SIG-M5 treated with dmso at 0.1 percent for 504 hours (cell line): ENCODE measurements at regions not wholly inside any gene's neighbourhood (a gene's known extent, or its start where the extent isn't known, plus 50 kb on each side); places are given as distances from the start of the nearest gene placed in this dataset.
A peak's percentile ranks its signal among the peaks of the same experiment; 100 is the strongest.

Experiments used
- DNase-seq: peaks from one replicate; lab custom pipeline; 2025; ENCODE audit not compliant: unreplicated experiment; lab: John Stamatoyannopoulos, UW

- DNase-seq: no peak
Observed at GRCh38 chr3:72109327-72110259, 324.6 kb upstream of the PROK2 start.

DNA sequence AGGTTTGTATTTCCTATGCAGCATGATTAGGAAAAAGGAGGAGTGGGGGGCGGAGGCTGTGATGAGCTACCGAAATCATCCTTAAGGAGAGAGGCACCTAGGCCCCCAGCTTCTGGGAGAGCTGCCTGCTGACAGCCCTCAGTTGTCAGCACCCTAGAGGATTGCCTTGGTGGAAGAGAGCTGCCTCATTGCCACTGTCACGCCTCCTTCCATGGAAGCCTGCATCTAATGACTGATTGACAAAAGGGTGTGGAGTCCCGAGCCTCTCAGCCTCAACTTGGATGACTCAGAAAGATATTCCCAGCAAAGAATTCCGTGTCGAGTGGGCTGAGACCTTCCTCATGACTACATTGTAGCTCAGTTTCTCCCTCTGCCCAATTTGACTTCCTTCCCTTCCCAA, 320.4 kb upstream of the PROK2 start:
- no peak for DNase-seq

DNA sequence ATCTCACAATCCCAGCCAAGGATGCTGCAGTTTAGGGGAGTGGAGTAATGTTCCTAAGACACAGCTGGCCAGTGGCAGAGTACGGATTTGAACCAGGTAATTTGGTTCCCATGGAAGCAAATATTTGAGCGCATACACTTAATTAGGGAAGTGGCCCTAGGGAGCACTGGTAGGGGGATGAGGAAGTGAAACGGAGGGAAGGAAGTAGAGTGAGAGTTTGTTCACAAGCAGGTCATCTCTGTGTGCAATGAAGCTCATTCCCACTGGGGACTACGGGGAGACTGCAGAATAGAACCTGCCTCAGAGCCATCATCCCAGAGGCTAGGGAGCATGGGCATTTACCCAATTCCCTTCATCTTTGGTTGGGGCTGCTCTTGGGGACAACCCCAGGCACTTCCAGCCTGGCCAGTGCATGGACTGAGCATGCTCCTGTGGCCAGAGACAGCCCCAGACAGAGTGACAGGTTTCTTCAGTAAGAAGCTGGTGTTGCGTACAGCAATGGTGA, 317.2 kb upstream of the PROK2 start:
- peak; percentile 96 for DNase-seq

- no peak for DNase-seq
Observed at GRCh38 chr3:72101494-72101893, 316.5 kb upstream of the PROK2 start.

- DNase-seq: peak; percentile 91
Observed at GRCh38 chr3:72100601-72101187, 315.7 kb upstream of the PROK2 start.

- peak; percentile 46 for DNase-seq
Observed at GRCh38 chr3:72100080-72100511, 315.1 kb upstream of the PROK2 start.

DNA sequence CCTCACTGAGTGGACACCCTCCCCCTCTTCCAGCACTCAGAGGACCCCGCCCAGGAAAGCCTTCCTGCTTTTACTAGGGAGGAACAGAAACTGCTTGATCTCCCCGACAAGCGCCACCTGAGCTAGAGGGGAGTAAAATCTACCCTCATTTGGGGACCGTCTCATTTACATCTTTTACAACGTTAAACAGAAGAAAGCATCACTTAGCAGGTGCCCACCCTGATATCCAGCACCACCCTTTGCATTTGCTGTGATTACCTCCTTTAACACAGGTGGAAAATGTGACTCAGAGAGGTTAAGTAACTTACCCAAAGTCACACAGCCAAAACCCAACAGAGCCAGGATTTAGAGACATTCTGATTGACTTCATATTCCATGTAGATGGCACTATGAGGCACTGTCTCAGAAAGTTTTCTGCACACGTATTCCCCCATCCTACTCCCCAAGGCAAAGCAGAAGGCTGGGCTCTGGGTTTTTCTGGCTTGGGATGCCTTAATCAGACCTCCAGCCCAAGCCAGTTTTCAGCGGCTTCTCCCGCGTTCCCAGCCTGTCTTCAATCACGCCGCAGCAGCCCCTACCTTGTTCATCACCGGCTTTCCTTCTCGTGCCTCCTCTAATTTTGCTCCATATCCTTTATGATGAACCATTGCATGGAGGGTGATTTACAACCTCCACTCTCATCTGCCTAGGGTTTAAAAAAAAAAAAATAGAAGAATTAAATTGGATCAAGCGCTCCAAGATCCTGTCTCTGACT, 314.6 kb upstream of the PROK2 start:
- DNase-seq: no peak

GRCh38 chr3:72097053-72097452, 312.1 kb upstream of the PROK2 start:
- DNase-seq: no peak

GRCh38 chr3:72095521-72095920, 310.6 kb upstream of the PROK2 start:
- DNase-seq: no peak

GRCh38 chr3:72093992-72094334, 309.0 kb upstream of the PROK2 start:
- DNase-seq: no peak

- no peak for DNase-seq
Observed at GRCh38 chr3:72093270-72093991, 308.5 kb upstream of the PROK2 start.

DNA sequence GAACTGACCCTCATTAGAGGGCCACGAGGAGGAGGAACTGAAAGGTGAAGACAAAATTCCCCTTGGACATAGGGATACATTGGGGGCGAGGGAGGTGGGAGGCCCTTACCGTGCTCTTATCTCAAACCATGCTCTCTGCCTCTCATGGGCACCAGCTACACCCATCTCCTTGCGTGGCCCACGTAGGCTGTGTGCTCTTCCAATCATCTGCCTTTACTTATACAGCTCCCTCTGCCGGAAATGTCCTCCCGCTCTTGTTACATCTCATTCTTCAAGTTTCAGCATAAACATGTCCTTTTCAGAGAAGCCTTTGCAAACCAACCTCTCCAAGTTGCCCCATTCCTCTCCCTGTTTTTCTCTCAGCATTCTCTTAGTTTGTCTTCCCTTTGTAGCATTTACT, 307.8 kb upstream of the PROK2 start:
- DNase-seq: no peak

DNA sequence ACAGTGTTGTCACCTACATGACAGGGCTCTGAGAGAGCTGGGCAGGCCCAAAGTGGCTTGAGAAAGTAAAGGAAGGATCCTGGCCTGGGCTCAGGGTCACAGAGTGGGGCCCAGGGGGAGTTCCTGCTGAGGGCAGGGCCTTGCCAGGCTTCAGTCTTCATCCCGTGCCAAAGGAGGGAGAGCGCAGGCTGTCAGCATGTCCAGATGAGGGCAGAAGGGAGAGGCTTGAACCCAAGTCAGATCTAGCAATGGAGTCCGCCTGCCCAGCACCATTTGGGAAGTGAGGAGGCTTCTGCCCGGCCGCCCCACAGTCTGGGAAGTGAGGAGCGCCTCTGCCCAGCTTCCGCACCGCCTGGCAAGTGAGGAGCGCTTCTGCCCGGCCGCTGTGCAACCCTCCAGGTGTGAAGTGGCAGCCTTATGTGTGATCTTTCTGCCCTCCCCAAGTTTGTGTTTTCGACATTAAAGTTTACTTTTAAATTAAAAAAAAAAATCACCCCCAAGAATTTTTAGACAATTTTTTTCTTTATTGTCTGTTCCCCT, 303.6 kb upstream of the PROK2 start:
- DNase-seq: no peak

DNA sequence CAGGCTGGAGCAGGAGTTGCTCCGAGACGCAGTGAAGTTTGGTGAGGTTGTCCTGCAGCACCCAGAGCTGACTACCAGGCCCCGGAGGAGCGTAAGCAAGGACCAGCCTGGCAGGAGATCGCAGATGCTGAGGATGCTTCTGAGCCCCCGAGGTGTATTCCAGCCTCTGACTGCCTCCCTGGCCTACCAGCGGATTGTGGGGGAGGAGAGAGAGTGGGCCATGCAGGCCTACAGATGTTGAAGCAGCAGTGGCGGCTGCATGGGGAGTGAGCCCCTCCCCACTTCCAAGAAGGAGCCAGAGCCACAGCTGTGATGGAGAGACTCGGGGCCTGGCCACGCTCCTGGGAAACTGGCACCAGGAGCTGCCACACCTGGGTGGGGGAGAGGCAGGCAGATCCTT, 302.5 kb upstream of the PROK2 start:
- no peak for DNase-seq

DNA sequence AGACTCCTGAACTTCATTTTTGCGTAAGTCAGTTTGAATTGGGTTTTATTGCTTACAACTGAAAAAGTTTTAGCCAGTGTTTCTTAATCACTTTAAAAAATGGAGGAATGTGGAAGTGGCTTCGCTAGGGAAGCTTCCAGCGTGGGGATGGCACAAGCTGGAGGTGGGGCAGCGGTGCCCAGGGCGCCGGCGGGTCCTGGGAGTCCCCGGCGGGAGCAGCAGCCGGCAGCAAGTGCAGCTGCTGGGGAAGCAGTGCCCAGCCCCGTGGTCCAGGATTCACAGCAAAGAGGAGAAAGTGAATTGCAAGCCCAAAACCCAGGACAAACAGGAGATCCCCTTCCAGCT, 301.8 kb upstream of the PROK2 start:
- DNase-seq: no peak

DNA sequence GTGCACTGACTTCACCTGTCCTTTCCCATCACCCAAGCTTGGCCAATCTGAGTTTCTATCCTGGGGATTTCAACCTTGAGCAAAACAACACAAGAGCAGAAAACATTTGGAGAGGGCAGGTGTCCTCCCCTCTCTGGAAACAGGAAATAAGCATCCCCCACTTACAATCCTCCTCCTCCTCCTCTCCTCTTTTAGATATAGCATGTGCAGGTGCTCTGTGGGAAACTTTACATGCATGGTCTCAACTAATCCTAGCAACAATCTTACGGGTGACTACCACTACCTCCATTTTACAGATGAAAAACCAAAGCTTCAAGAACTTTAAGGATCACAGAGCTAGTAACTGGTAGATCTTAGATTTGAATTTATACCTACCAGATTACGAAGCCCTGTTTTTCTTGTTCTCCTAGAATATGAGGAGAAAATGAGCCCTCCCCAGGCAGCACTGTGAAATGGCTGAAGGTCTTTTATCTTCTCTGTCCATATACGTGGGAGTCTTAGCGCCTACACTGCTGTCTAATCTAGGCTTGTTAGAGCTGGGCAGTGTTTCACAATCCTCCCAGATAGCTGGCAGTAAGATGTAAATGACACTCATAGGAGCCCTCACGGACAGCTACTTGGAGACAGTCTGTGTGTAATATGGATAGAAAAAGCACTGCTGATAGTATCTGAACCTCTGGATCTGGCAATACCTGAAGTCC, 301.2 kb upstream of the PROK2 start:
- peak; percentile 44 for DNase-seq

DNA sequence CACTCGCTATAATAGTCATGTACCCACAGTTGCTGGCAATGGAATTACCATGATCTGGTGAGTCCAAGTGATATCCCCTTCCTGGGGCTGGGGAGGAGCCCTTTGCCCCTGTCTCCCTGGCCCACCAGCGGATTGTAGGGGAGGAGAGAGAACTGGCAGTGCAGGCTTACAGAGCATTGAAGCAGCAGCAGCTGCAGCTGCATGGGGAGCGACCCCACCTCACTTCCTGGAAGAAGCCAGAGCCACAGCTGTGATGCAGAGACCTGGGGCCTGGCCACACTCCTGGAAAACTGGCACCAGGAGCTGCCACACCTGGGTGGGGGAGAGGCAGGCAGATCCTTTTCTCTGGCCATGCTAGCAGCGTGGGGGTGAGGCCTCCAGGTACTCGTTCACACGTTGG, 300.1 kb upstream of the PROK2 start:
- no peak for DNase-seq

DNA sequence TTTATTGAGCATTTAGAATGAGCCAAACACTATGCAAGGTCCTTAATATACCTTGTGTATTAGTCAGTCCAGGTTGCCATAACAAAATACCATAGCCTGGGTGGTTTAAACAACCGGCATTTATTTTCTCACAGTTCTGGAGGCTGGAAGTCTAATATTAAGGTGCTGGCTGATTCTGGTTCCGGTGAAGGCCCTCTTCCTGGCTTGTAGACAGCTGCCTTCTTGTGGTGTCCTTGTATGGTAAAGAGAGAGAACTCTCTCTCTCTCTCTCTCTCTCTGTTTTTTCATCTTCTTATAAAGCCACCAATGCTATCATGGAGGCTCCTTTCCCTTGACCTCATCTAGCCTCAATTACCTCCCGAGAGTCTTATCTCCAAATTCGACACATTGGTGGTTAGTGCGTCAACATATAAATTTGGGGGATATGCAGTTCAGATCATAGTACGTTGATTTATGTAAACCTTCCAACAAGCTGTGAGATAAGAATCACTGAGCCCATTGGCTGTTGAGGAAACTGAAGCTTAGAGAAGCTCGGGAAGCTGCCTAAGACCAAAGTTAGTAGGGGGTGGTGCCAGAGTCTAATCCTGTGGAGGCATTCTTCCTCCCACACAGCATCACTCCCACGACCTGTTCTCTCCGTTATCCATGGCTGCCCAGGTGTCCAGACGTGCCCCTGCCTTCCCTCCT, 298.0 kb upstream of the PROK2 start:
- DNase-seq: no peak

- peak; percentile 86 for DNase-seq
Observed at GRCh38 chr3:72082186-72082715, 297.3 kb upstream of the PROK2 start.
